Tibial nerve (tissue), 3 donors: ENCODE measurements at regions not wholly inside any gene's neighbourhood (a gene's known extent, or its start where the extent isn't known, plus 50 kb on each side); places are given as distances from the start of the nearest gene placed in this dataset.

Source experiments
- EP300 ChIP-seq, 2 donors: sonication (generic); formaldehyde crosslinking; IDR thresholded peaks; one replicate each; pipeline ENCODE4 v1.6.1; 2017; ENCODE audit warnings: antibody characterized with exemption in 2 of 2, mild to moderate bottlenecking in 1 of 2
- POLR2A ChIP-seq, 2 donors: fragments of 450-650 bp; IDR thresholded peaks; one replicate each; pipeline ENCODE4 v1.6.1; 2017; ENCODE audit warnings: antibody characterized with exemption in 2 of 2, mild to moderate bottlenecking in 2 of 2, moderate library complexity in 2 of 2

- TF ChIP-seq EP300 (IDR thresholded peaks at IDR 0.05), result no peak
- no peak for TF ChIP-seq POLR2A (IDR thresholded peaks at IDR 0.05)
Observed at GRCh38 chr11:135043434-135043833, 631.4 kb upstream of the B3GAT1 start.
